ENCODE measurements at regions not wholly inside any gene's neighbourhood (a gene's known extent, or its start where the extent isn't known, plus 50 kb on each side); places are given as distances from the start of the nearest gene placed in this dataset.

- no peak overlapping the region for H3K4me3 Mint-ChIP-seq
- H3K9me3 Mint-ChIP-seq: no peaks in the 10 kb centered on the region
- H3K36me3 Mint-ChIP-seq (ENCODE audit: low read depth): no peaks in the 10 kb centered on the region
- H3K27me3 Mint-ChIP-seq: peaks cover 3% of the 10 kb centered on the region
- H3K4me1 Mint-ChIP-seq: no peaks in the 10 kb centered on the region
- H3K27ac Mint-ChIP-seq: no peak overlapping the region
- ATAC-seq (replicated peaks): peak; percentile 49
Measured at GRCh38 chr18:51751901-51752300, 554.4 kb upstream of the MEX3C start.

DNA sequence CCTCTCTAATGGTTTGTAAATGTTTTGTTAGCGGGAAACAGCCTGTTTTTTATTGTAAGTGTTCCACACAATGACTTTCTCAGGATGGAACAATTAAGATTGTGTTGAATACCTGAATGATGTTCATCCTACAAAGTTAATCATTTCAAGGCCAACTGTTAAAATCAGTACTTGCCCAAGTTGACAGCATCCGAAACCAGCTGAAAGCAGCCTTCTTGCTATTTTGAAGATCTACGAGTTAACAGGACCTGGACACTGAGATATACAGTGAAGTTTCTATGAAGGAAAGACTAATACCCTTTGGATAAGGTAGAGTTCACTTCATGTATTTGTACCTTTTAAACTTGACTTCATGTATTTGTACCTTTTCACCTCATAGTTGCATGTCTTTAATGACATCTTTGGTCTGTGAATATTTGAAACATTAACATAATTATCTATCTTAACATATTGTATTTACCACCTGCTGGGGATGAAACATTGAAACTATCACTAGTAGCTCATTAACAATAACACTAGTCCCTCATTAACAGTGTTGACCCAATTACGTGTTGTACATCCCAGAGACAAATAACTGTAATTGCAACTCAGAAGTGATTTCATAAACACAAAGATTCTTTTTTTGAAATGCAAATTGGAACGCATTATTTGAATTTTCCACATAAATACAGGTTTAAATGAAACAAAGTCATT is 556.0 kb upstream of the MEX3C start:
- no peaks in the 10 kb centered on the region for H3K36me3 Mint-ChIP-seq (ENCODE audit: low read depth)
- H3K4me3 Mint-ChIP-seq: no peak overlapping the region
- H3K27me3 Mint-ChIP-seq: peaks cover 3% of the 10 kb centered on the region
- no peaks in the 10 kb centered on the region for H3K9me3 Mint-ChIP-seq
- no peak overlapping the region for H3K27ac Mint-ChIP-seq
- ATAC-seq (replicated peaks): no peak
- no peaks in the 10 kb centered on the region for H3K4me1 Mint-ChIP-seq

DNA sequence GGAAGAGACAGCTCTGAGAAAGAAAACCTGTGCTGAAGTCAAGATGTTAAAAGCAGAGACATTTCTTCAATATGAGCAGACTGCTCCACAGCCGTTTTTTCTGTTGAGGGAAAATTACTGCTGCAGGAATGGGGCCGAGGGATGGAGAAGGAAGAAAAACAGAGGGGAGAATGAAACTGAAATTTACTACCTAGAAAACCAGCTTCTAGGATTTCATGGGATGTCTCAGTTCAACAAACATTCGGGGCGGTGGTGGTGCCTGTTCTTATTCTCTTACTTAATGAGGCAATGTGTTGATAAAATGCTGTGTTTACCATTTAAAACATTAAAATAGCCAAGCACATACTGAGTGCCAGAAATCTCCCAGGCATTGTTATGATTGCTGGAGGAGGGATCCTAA is 557.1 kb upstream of the MEX3C start:
- Mint-ChIP-seq H3K4me3 (no peak overlapping the region), H3K4me1 (no peaks in the 10 kb centered on the region), H3K36me3 (ENCODE audit: low read depth) (no peaks in the 10 kb centered on the region), H3K27me3 (peaks cover 3% of the 10 kb centered on the region), H3K27ac (no peak overlapping the region), H3K9me3 (no peaks in the 10 kb centered on the region)
- no peak for ATAC-seq (replicated peaks)

- no peaks in the 10 kb centered on the region for H3K36me3 Mint-ChIP-seq (ENCODE audit: low read depth)
- no peak for ATAC-seq (replicated peaks)
- H3K4me3 Mint-ChIP-seq: no peak overlapping the region
- H3K9me3 Mint-ChIP-seq: no peaks in the 10 kb centered on the region
- H3K27me3 Mint-ChIP-seq: peaks cover 3% of the 10 kb centered on the region
- H3K27ac Mint-ChIP-seq: no peak overlapping the region
- H3K4me1 Mint-ChIP-seq: no peaks in the 10 kb centered on the region
Measured at GRCh38 chr18:51757255-51757924, 559.9 kb upstream of the MEX3C start.

DNA sequence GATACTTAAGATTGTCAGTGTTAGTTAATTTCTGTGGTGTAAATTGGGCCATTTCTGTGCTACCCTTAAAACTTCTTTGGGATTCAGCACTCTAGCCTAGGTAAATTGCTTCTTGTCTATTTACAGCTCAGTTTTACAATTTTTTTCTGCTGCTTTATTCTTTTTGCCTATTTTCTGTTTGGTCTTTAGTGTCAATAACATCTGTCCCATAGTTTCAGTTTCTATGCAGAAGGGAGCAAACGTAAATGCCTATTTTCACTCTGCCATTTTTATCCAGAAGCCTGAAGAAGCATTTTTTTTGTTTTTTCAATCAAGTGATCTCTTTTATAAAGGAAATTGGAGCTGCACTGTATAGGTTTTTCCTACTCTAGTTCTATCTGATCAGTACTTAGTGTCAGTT is 564.9 kb upstream of the MEX3C start:
- H3K4me1 Mint-ChIP-seq: no peaks in the 10 kb centered on the region
- no peak for ATAC-seq (replicated peaks)
- H3K9me3 Mint-ChIP-seq: no peaks in the 10 kb centered on the region
- no peaks in the 10 kb centered on the region for H3K36me3 Mint-ChIP-seq (ENCODE audit: low read depth)
- H3K4me3 Mint-ChIP-seq: no peak overlapping the region
- no peaks in the 10 kb centered on the region for H3K27me3 Mint-ChIP-seq
- no peak overlapping the region for H3K27ac Mint-ChIP-seq

GRCh38 chr18:51765606-51766360 is 568.3 kb upstream of the MEX3C start:
- H3K4me3 Mint-ChIP-seq: no peak overlapping the region
- no peaks in the 10 kb centered on the region for H3K27me3 Mint-ChIP-seq
- no peak for ATAC-seq (replicated peaks)
- no peaks in the 10 kb centered on the region for H3K9me3 Mint-ChIP-seq
- H3K4me1 Mint-ChIP-seq: no peaks in the 10 kb centered on the region
- no peak overlapping the region for H3K27ac Mint-ChIP-seq
- no peaks in the 10 kb centered on the region for H3K36me3 Mint-ChIP-seq (ENCODE audit: low read depth)

DNA sequence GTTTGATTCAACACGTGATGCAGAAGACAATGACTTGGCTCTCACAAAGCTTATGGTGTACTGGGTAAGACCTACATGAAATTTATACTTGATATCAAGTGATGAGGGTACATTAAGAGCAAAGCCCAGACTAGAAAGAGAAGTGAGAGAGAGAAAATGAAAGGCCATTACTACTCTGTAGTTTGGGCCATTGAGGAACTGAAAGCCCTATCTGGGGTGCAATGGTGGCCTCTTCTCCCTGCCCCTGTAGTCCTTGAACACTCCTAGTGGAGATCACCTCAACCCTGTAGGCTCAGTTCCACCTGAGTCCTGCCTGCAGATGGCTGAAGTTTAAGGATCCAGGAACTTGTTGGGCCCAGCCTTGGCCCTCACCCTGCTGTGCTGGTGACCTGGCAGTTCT is 569.8 kb upstream of the MEX3C start:
- no peaks in the 10 kb centered on the region for H3K4me1 Mint-ChIP-seq
- H3K36me3 Mint-ChIP-seq (ENCODE audit: low read depth): no peaks in the 10 kb centered on the region
- H3K27ac Mint-ChIP-seq: no peak overlapping the region
- H3K27me3 Mint-ChIP-seq: no peaks in the 10 kb centered on the region
- no peak for ATAC-seq (replicated peaks)
- H3K4me3 Mint-ChIP-seq: no peak overlapping the region
- H3K9me3 Mint-ChIP-seq: no peaks in the 10 kb centered on the region

DNA sequence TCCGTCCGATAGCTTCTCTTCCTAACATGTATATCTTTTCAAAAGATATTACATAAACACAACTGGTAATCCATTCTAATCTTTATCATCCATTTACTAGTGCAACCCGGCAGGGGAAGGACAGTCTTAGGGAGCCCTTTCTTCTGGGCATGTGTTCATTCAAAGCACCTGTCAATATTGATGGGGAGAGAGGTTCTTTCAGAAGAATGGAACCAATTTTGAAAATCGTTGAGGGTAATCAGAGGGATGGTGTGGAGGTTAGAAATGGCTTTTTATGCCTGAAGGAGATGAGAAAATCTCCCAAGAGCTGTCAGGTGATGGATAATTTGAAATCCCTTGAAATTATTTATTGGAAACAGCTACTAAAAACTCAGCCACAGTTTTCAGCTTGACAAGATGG is 561.9 kb upstream of the DCC start:
- H3K27me3 Mint-ChIP-seq: peaks cover 3% of the 10 kb centered on the region

GRCh38 chr18:51789871-51790270 is 550.1 kb upstream of the DCC start:
- H3K27me3 Mint-ChIP-seq: no peaks in the 10 kb centered on the region
- H3K4me3 Mint-ChIP-seq: no peak overlapping the region
- H3K9me3 Mint-ChIP-seq: no peaks in the 10 kb centered on the region
- H3K36me3 Mint-ChIP-seq (ENCODE audit: low read depth): no peaks in the 10 kb centered on the region
- H3K27ac Mint-ChIP-seq: no peak overlapping the region
- no peaks in the 10 kb centered on the region for H3K4me1 Mint-ChIP-seq
- ATAC-seq (replicated peaks): no peak

More for the DNA sequence above, 561.9 kb upstream of the DCC start:
- Mint-ChIP-seq H3K9me3 (peaks cover 9% of the 10 kb centered on the region), H3K27ac (no peak overlapping the region), H3K36me3 (ENCODE audit: low read depth) (no peaks in the 10 kb centered on the region), H3K4me1 (no peaks in the 10 kb centered on the region), H3K4me3 (no peak overlapping the region)
- ATAC-seq (replicated peaks): no peak

DNA sequence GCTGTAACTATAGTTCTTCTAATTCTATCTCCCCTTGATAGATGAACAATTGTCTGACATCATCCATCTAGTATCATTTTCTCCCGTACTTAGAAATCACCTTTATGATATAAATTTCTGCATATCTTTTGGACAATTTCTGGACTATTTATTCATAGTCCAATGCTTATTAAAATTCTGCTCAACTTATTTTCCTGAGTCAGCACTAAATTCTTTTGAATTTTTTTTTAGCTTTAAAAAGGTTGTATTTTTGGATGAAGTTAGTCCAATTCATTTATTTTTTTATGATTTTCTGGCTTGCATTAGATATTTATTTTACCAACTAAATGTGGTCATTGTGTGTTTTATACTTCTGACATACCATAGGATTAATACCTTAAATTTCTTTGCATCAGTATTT is 538.5 kb upstream of the DCC start:
- Mint-ChIP-seq H3K9me3 (no peaks in the 10 kb centered on the region), H3K4me3 (no peak overlapping the region), H3K36me3 (ENCODE audit: low read depth) (no peaks in the 10 kb centered on the region), H3K4me1 (no peaks in the 10 kb centered on the region), H3K27me3 (no peaks in the 10 kb centered on the region), H3K27ac (no peak overlapping the region)
- ATAC-seq (replicated peaks): no peak

- Mint-ChIP-seq H3K27me3 (no peaks in the 10 kb centered on the region), H3K4me3 (no peak overlapping the region), H3K9me3 (no peaks in the 10 kb centered on the region), H3K4me1 (no peaks in the 10 kb centered on the region), H3K36me3 (ENCODE audit: low read depth) (no peaks in the 10 kb centered on the region), H3K27ac (no peak overlapping the region)
- no peak for ATAC-seq (replicated peaks)
Measured at GRCh38 chr18:51802569-51803428, 537.2 kb upstream of the DCC start.

- Mint-ChIP-seq H3K36me3 (ENCODE audit: low read depth) (no peaks in the 10 kb centered on the region), H3K9me3 (no peaks in the 10 kb centered on the region), H3K4me1 (no peaks in the 10 kb centered on the region), H3K27me3 (no peaks in the 10 kb centered on the region), H3K4me3 (no peak overlapping the region), H3K27ac (no peak overlapping the region)
- ATAC-seq (replicated peaks): no peak
Measured at GRCh38 chr18:51807336-51807735, 532.7 kb upstream of the DCC start.

DNA sequence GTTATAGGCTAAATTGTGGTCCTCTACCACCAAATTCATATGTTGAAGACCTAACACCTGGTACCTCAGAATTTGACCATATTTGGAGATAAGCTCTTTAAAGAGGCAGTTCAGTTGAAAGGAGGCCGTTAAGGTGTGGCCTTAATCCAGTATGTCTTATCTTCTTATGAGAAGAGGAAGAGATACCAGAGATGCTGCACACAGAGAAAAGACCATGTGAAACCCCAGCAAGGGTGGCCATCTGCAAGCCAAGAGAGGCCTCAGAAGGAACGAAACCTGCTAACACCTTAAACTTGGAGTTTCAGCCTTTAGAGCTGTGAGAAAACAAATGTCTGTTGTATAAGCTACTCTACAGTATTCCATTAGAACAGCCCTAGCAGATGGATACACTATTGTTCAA is 528.1 kb upstream of the DCC start:
- no peak overlapping the region for H3K4me3 Mint-ChIP-seq
- H3K27me3 Mint-ChIP-seq: no peaks in the 10 kb centered on the region
- no peak overlapping the region for H3K27ac Mint-ChIP-seq
- no peak for ATAC-seq (replicated peaks)
- H3K9me3 Mint-ChIP-seq: no peaks in the 10 kb centered on the region
- H3K4me1 Mint-ChIP-seq: no peaks in the 10 kb centered on the region
- H3K36me3 Mint-ChIP-seq (ENCODE audit: low read depth): no peaks in the 10 kb centered on the region

- Mint-ChIP-seq H3K27me3 (no peaks in the 10 kb centered on the region), H3K36me3 (ENCODE audit: low read depth) (no peaks in the 10 kb centered on the region), H3K9me3 (no peaks in the 10 kb centered on the region), H3K27ac (no peak overlapping the region), H3K4me1 (no peaks in the 10 kb centered on the region), H3K4me3 (no peak overlapping the region)
- ATAC-seq (replicated peaks): no peak
Measured at GRCh38 chr18:51813740-51814139, 526.3 kb upstream of the DCC start.

Data from activated T-helper 17 cell treated with anti-CD3 and anti-CD28 coated beads, Interleukin-2, amount 50 U/mL, for 72 hours (primary cell).